ENCODE measurements at regions not wholly inside any gene's neighbourhood (a gene's known extent, or its start where the extent isn't known, plus 50 kb on each side); places are given as distances from the start of the nearest gene placed in this dataset.

GRCh38 chr14:40312296-40312695 lies 880.1 kb upstream of the FBXO33 start:
- WGBS (ENCODE audit: extremely low coverage, insufficient read length, low lambda C conversion rate) = no CpG with 5 or more reads among the region's 2 CpGs
- no peak overlapping the region for H3K9ac ChIP-seq (ENCODE audit: extremely low read depth, insufficient read length, low read length)

More at GRCh38 chr14:40312296-40312695, 880.1 kb upstream of the FBXO33 start:
- Mint-ChIP-seq H3K4me3 (no peak overlapping the region), H3K9me3 (no peaks in the 10 kb centered on the region), H3K27ac (no peak overlapping the region), H3K27me3 (ENCODE audit: low read depth) (no peaks in the 10 kb centered on the region), H3K36me3 (ENCODE audit: insufficient read depth in 1 of 3, low read depth in 3 of 3) (peaks cover 0 to 6% (median 0%) of the 10 kb centered on the region in 3 experiments; a peak in 2 of 7 replicates), H3K4me1 (peaks cover 4 to 5% of the 10 kb centered on the region in 2 experiments)
- Histone ChIP-seq H2BK20ac (ENCODE audit: low read depth, low read length, poor library complexity, severe bottlenecking) (no peak overlapping the region), H3K27me3 (ENCODE audit: insufficient read depth, low read length) (no peaks in the 10 kb centered on the region), H4K8ac (replicated peaks; ENCODE audit: insufficient read length, low read depth, low read length) (no peak overlapping the region), H3K79me1 (ENCODE audit: insufficient read depth, low read depth, low read length, poor library complexity, severe bottlenecking) (no peaks in the 10 kb centered on the region), H2BK120ac (ENCODE audit: low read depth, low read length, poor library complexity, severe bottlenecking) (no peak overlapping the region), H2BK12ac (ENCODE audit: insufficient read length, low read depth, low read length) (no peak overlapping the region), H3K27ac (ENCODE audit: insufficient read length, low read depth, low read length) (no peak overlapping the region), H3K14ac (ENCODE audit: insufficient read depth, low read length) (no peak overlapping the region), H3K4ac (ENCODE audit: low read depth, low read length) (no peak overlapping the region), H3K4me1 (ENCODE audit: insufficient read depth, low read length) (no peaks in the 10 kb centered on the region; the same call in 1 of the 2 replicates), H4K20me1 (ENCODE audit: control insufficient read depth, insufficient read depth, insufficient read length) (no peaks in the 10 kb centered on the region), H3K18ac (ENCODE audit: insufficient read length, low read depth, low read length) (no peak overlapping the region), H2BK5ac (ENCODE audit: insufficient read length, low read length) (no peak overlapping the region), H3T11ph (ENCODE audit: low read length) (no peak overlapping the region), H4K91ac (ENCODE audit: insufficient read length, low read depth, low read length) (no peak overlapping the region), H3K56ac (ENCODE audit: insufficient read length, low read depth, low read length) (no peak overlapping the region), H3K23me2 (ENCODE audit: insufficient read length, low read depth, low read length, poor library complexity, severe bottlenecking) (no peaks in the 10 kb centered on the region), H2AK5ac (ENCODE audit: insufficient read length, low read length) (no peak overlapping the region), H3K79me2 (ENCODE audit: insufficient read depth, low read length) (no peaks in the 10 kb centered on the region; the same call in 1 of the 2 replicates), H2AFZ (ENCODE audit: low read length) (no peak overlapping the region), H3K4me2 (ENCODE audit: insufficient read depth, insufficient read length, low read length) (no peak overlapping the region), H2BK15ac (ENCODE audit: low read depth, low read length) (no peak overlapping the region), H4K5ac (ENCODE audit: insufficient read length, low read depth, low read length) (no peak overlapping the region), H3K23ac (ENCODE audit: insufficient read length, low read depth, low read length) (no peak overlapping the region), H3K9me3 (ENCODE audit: control insufficient read depth, low read depth, low read length) (no peaks in the 10 kb centered on the region)
- no peak for DNase-seq
- no peak for TF ChIP-seq CTCF (conservative IDR thresholded peaks at IDR 0.05)
